Ovary (tissue), 3 donors: ENCODE measurements at regions not wholly inside any gene's neighbourhood (a gene's known extent, or its start where the extent isn't known, plus 50 kb on each side); places are given as distances from the start of the nearest gene placed in this dataset.
"Not testable (repeated sequence)": the region's sequence is repeated elsewhere in the genome, so short reads cannot be mapped to it uniquely, and the experiment has no call there.

ENCODE experiments used
- CTCF ChIP-seq, 3 donors: fragments of 450-650 bp in 2 of 3; fragments of 200-600 bp in 1 of 3; IDR thresholded peaks; one replicate each; pipeline versions ENCODE4 v1.5.1 to v1.8.0; 2016 to 2022; ENCODE audit warnings: antibody characterized with exemption in 3 of 3, mild to moderate bottlenecking in 1 of 3
- EP300 ChIP-seq: sonication (generic); formaldehyde crosslinking; IDR thresholded peaks from one replicate; pipeline ENCODE4 v1.6.1; 2017; ENCODE audit warnings: antibody characterized with exemption
- donor health status: DM: no; HTN: no; CAD: no.

GRCh38 chr12:131469945-131470344 lies 240.9 kb upstream of the SFSWAP start:
- not testable (repeated sequence) for TF ChIP-seq CTCF (IDR thresholded peaks at IDR 0.05); EP300
